T-helper 1 cell (primary cell): ENCODE measurements at regions not wholly inside any gene's neighbourhood (a gene's known extent, or its start where the extent isn't known, plus 50 kb on each side); places are given as distances from the start of the nearest gene placed in this dataset.

Experiments used
- DNase-seq, 5 donors: peaks; one replicate each; pipeline ENCODE4 v3.0.0-alpha.2; 2012 to 2020

DNA sequence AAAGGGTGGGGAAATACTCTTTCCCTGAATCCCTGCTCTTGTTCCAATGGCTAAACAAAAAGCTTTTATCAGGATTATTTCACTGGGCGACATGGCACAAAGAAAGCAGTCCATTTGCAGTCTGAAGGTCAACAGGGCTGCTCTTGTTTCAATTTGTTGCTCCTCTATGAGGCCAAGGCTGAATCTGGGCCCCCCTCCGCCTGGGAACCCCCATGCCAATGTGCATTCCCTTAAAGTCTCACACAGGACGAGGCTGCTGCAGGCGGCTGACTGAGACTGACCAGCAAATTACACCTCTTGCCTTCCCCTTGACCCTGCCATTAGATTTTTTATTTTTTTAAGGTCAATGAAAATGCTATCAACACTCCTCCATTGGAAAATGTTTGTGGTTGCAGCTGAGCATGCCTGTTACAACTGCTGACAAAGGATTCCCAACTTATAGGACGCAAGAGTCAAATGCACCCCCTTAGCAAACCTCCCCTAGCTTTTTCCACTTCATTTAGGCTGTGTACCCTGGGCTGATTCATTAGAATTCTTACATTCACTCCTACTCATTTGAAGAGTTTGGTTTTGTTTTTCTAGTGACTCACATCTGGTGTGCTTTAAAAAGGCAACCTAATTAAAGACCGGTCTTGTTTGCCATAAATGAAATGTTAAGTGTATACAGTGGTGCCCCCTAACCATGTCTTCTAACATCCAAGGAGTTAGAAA is 60.8 kb upstream of the ARHGEF3 start:
- peak in 1 of 5 donors; percentile 46 for DNase-seq

DNA sequence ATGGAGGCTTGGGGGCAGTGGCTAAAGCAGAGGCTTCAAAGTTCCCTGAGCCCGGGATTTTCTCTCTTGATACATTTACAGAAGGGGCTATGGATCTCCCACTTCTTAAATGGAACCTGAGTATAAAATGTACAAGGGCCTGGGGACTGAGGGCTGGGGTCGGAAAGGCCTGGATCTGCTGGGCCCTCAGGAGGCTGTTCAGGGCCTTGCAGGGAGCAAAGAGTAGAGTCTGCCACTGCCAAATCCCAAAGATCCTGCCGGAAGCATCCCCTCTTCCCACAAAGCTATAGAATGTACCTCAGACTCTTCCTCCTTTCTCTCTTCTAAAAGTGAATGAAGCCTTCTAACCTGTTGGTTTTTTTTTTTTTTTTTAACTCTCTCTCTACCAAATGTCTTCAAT is 59.8 kb upstream of the ARHGEF3 start:
- no peak for DNase-seq

DNA sequence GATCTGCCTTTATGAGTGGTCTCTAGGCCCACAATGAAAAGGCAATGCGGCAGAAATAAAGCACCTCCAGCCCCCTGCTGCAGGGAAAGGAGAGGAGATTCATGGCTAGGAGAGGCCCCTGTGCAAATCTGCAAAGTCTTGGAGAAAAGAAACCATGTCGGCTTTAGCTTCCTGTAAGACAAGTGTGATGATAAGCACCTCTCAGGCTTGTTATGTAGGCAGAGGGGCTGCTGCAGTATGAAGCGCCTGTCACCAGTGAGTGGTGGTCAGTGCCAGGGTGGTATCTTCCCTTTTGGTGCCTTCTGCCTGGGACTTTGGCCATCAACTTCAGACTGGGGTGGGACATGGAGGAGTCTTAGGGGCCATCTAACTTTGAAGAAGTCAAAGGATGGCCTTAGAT is 59.2 kb upstream of the ARHGEF3 start:
- no peak for DNase-seq

DNA sequence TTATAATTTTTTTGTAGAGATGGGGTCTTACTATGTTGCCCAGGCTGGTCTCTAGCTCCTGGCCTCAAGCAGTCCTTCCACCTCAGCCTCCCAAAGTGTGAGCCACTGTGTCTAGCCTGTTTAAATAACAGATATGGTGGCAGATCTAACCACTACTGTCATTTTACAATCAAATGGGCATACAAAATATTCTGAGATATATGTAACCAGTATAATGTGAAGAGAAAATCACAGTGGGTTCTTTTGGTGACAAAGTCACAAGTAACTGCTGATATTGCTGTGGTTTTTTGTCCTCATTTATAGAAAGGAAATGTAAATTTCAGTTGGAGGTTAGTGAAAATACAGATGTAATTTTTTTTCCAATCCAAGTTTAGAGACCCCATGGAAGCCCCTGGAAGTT is 58.6 kb upstream of the ARHGEF3 start:
- no peak for DNase-seq

DNA sequence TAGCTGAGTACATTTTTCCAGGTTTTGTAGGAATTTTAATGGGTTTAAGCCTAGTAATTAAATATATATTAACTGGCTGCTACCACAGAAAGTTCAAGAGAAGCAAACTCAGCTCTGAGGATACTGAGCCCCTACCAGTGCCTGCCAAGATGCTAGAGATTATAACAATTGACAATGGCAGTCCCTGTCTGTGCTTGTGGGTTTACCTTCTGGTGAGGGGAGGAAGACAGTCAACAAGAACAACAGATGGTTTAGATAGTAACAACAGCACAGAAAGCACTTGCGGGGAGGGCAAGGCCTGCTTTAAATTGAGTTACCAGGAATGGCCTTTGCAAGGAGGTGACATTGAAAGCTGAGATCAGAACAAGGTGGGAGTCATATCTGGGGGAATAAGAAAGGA is 56.6 kb upstream of the ARHGEF3 start:
- no peak for DNase-seq

DNA sequence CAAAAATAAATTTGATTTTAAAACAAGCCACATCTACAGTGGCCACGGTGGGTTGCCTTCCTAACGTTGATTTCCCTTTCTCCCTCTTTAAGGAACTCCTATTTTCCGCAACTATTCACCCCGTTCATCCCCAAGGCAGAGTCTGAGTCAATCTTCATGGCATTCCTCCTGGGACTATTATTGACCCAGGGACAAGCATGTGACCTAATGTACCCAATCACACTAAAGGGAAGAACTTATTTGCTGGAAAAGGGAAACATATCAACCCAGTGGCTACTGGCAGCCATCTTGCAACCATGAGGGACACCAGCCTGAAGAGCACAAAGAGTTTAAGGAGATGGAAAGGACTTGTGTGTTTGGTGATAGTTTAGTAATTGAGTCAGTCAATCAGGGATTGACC is 55.4 kb upstream of the ARHGEF3 start:
- no peak for DNase-seq

DNA sequence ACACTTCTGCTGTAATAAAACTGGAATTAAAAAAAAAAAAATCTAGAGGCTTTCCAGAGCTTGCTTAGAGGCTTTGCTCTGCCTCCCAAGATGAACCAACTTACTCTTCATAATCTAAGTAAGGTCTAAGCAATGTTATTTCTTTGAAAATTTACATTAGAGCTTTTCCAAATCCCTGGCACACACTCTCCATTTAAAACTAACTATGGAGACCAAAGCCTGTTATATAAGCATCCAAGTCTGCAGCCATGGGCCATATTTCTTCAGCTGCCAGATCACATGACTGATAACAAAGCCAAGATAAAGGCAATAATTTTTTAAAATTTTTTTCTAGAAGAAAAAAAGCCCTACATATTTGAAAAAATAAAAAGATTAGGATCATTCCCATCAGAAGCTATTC is 55.0 kb upstream of the ARHGEF3 start:
- DNase-seq = no peak

DNA sequence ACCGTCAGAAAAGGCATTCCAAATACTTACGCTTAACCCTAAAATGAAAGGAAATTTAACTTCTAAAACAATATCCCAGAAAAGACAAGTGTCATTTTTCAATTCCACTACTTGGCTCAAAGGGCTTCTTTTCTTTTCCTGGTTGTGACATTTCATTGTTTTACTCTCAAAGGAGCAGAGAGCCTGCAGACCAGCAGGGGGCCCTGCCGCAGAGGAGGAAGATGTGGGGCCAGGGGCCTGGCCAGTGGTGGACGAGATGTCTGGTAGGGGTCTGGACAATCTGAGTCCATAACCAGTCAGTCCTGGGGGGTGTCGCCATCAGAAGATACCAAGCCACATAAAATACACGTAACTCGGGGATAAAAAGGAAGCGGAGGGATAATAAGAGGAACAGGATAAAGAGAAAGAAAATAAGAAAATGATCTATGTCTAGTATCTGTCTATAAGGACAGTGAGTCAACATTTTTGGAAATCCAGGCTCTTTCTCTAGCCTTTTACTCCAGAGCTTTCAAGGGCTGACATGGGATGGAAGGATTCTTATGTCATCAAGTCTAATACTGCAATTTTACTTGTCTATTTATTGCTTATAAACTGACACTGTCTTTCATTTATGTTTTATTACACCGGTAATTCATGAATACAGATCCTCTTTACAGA is 54.2 kb upstream of the ARHGEF3 start:
- DNase-seq = peak in 2 of 5 donors; percentile 10 to 15

DNA sequence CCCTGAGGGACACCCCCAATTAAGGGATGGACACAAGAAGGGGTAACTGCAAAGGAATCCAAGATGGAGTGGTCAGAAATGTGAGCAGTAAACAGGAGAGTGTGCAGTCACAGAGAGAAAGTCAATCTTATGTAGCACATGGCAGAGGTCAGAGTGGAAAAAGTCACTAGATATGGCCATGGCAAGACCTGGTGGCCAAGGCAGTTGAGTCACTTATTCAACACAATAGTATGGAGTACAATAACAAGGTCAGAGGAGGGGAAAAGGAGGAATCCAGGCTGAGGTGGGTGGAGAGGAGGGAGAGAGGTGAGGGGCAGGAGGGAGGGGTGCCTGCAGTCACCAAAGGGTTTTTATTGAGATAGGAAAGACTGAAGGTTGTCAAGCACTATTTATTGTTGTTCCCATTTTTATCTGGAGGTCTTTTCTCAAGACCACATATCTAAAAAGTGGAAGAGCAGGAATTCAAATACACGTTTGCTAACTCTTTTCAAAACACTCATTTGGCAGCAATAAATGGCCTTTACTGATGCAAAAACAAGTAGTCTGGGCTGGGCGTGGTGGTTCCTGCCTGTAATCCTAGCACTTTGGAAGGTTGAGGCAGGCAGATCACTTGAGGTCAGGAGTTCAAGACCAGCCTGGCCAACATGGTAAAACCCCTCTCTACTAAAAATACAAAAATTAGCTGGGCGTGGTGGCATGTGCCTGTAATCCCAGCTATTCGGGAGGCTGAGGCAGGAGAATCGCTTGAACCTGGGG is 53.3 kb upstream of the ARHGEF3 start:
- DNase-seq = no peak

DNA sequence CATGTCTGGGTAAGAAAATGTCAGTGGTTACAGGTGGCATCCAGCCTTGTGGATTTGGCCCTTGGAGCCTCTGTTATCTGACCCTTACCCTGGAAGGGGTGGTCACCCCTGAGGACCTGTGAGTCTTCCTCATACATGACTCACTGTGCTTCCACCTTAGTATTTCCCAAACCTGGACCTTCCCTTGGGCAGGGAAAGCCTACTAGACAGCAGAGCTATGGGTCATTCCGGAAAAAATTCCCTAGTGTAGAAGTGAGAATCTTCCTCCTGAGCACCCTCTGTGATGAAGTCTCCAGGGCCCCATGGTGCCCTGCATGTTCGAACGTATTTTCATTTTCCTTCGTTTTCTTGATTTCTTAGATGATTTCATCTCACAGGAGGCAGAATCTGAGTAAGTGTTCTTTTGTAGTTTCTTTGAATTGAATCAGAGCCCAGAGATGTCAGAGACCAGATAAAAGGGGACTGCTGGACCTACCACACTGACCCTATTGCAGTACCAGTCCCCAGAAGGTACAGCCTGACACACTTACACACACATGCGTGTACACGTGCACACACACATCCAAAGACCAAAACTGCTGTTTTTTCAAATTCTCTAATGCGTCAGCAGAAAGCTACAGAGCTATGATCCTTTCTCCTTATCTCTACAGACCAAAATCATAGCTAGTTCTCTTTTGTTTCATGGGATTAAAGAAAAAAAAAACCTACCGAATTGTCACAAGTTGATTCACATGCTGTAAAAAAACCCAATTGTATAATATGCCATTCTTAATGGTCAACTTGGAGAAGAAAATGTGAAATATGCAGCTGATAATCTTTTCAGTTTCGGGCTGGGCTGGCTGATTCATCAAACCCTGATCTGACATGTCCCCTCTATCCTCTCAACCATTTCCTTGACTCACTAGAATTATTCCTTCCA is 50.5 kb upstream of the ARHGEF3 start:
- no peak for DNase-seq
